Large intestine (tissue), 3 donors: ENCODE measurements at regions not wholly inside any gene's neighbourhood (a gene's known extent, or its start where the extent isn't known, plus 50 kb on each side); places are given as distances from the start of the nearest gene placed in this dataset.

ENCODE experiments used
- DNase-seq, 2 donors: peaks; one replicate each; pipeline versions ENCODE4 v3.0.0 to v3.0.0-alpha.2; 2013
- H3K27ac ChIP-seq: one replicate; pipeline ENCODE4 v1.5.1; 2013; ENCODE audit warnings: low read length
- H3K27me3 ChIP-seq: 2 replicates; pipeline ENCODE4 v1.6.1; 2013; ENCODE audit warnings: low read length; ENCODE audit not compliant: control insufficient read depth, insufficient read depth
- H3K36me3 ChIP-seq: 2 replicates; pipeline ENCODE4 v1.6.1; 2013; ENCODE audit warnings: low read length; ENCODE audit not compliant: control insufficient read depth, insufficient read depth
- H3K4me1 ChIP-seq: one replicate; pipeline ENCODE4 v1.6.1; 2013; ENCODE audit warnings: low read length; ENCODE audit not compliant: control insufficient read depth, insufficient read depth
- H3K4me3 ChIP-seq: one replicate; pipeline ENCODE4 v1.5.1; 2013; ENCODE audit warnings: low read length
- H3K9me3 ChIP-seq: one replicate; pipeline ENCODE4 v1.6.1; 2013; ENCODE audit warnings: mild to moderate bottlenecking, low read depth, low read length, moderate library complexity; ENCODE audit not compliant: control insufficient read depth
- WGBS: methylation state at CpG from one replicate; pipeline ENCODE4 v1.1.5; 2013; ENCODE audit warnings: low lambda C conversion rate; ENCODE audit not compliant: insufficient coverage; 5-methylcytosine and 5-hydroxymethylcytosine counted together

DNA sequence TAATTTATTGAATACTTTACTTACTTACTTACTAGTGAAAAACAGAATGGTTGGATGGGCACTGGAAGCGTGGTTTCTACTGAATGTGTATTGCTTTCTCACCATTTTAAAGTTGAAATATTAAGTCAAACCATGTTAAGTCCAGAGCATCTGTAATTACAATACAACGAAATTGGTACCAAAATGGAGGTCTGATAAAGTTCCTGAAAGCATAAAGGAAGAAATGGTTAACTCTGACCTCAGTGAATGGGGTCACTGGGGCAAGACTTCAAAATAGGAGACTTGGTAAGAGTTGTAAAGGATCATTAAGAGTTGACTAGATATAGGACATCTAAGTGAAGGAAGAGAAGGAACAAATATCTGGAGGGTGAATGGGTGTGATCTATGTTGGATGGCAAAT is 237.1 kb downstream of the MAF start:
- no peak overlapping the region for H3K4me3 ChIP-seq
- DNase-seq, result no peak
- no peak overlapping the region for H3K27ac ChIP-seq
- no peaks in the 10 kb centered on the region for H3K27me3 ChIP-seq
- no peaks in the 10 kb centered on the region for H3K36me3 ChIP-seq
- no peaks in the 10 kb centered on the region for H3K9me3 ChIP-seq
- H3K4me1 ChIP-seq, result no peaks in the 10 kb centered on the region
- WGBS, result 90% methylated on average over 2 of the region's 2 CpGs

GRCh38 chr16:79363035-79363434 is 237.5 kb downstream of the MAF start:
- H3K4me1 ChIP-seq, result no peaks in the 10 kb centered on the region
- no peak overlapping the region for H3K4me3 ChIP-seq
- no peaks in the 10 kb centered on the region for H3K9me3 ChIP-seq
- no peaks in the 10 kb centered on the region for H3K27me3 ChIP-seq
- H3K36me3 ChIP-seq, result no peaks in the 10 kb centered on the region
- no peak for DNase-seq
- H3K27ac ChIP-seq, result no peak overlapping the region
- WGBS, result no CpG with 5 or more reads among the region's 1 CpG

DNA sequence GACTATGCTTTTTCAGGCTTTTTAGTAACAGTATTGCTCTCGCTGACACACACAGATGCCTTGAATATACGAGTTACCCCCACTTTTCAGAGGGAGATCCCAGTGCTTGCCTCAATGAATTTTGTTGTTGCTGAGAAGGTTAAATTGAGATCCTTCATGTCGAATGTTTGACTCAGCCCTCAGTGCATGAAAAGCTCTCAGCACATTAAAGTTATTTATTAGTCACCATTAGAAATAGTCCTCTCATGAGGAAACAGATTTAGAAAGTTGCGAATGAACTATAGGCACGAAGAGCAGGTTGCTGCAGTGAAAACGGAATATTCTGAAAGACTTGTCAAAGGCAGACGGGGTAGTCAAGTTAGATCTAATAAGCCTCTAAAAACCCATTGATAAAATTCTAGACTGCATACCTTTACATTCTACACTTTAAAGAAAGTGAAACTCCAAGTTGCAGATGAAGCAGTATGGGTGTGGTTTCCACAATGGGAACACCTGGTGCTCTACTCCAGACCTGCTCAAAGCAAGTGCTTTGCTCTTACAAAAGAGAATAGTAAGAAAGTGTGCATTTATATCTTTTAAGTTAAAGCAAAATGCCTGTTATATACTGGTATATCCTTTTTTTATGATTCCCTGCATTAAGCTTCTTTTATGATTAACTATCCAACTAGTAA is 238.1 kb downstream of the MAF start:
- DNase-seq, result peak in 1 of 2 donors; percentile 40
- H3K27me3 ChIP-seq, result no peaks in the 10 kb centered on the region
- WGBS, result no CpG with 5 or more reads among the region's 7 CpGs

DNA sequence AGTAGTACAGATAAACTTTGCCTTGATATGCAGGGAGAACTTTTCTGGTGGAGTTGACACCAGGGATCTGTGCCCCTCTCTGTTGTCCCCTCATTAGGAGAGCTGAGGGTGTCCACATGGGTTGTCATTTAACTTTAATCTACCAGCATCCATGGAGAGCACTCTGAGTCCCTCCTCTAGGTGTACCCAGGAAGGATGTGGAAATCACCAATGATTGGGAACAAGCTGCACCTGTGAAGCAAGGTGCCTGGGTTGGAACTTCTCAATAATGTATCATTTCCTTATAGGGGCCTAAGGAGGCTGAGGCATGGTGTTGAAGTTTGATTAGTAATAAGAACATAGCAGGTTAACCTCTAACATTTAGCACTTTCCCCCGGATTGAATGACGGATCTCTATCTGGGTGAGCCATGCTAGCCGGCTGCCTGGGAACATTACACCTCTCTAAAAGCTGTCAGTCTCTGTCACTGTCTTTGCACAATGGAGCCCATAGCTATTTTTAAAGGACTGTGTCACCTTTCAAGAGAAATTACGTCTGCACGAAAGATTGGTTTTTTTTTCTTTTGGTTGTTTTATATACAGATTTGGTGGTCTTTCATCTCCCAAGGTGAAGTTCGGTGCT is 239.3 kb downstream of the MAF start:
- H3K36me3 ChIP-seq, result no peaks in the 10 kb centered on the region
- H3K27ac ChIP-seq, result no peak overlapping the region
- WGBS, result 100% methylated on average over 2 of the region's 6 CpGs
- H3K9me3 ChIP-seq, result no peaks in the 10 kb centered on the region
- H3K4me1 ChIP-seq, result no peaks in the 10 kb centered on the region
- no peak overlapping the region for H3K4me3 ChIP-seq
- no peak for DNase-seq
- H3K27me3 ChIP-seq, result no peaks in the 10 kb centered on the region

More for the DNA sequence above, 238.1 kb downstream of the MAF start:
- H3K4me1 ChIP-seq, result no peaks in the 10 kb centered on the region
- no peak overlapping the region for H3K27ac ChIP-seq
- no peaks in the 10 kb centered on the region for H3K36me3 ChIP-seq
- H3K4me3 ChIP-seq, result no peak overlapping the region
- H3K9me3 ChIP-seq, result no peaks in the 10 kb centered on the region

DNA sequence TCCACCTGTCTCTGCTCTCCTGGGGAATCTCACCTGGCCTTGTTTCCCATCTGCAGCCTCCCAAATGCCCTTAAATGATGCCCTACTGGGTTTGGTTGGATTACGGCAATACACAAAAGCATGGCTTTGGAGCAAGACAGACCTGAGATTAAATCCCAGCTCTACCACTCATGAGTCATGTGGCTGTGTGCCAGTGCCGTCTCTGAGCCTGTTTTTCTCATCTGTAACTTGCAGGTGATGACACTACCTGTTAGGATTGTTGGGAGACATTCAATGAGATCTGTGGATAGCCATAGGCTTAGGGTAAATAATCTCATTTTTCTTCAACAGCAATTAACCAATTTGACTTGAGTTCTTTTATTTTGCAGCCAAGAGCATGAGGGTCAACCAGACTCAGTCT is 240.3 kb downstream of the MAF start:
- Histone ChIP-seq H3K4me1 (no peaks in the 10 kb centered on the region), H3K36me3 (no peaks in the 10 kb centered on the region), H3K27me3 (no peaks in the 10 kb centered on the region), H3K4me3 (no peak overlapping the region), H3K9me3 (no peaks in the 10 kb centered on the region), H3K27ac (no peak overlapping the region)
- DNase-seq, result no peak
- WGBS, result no CpG with 5 or more reads among the region's 2 CpGs

DNA sequence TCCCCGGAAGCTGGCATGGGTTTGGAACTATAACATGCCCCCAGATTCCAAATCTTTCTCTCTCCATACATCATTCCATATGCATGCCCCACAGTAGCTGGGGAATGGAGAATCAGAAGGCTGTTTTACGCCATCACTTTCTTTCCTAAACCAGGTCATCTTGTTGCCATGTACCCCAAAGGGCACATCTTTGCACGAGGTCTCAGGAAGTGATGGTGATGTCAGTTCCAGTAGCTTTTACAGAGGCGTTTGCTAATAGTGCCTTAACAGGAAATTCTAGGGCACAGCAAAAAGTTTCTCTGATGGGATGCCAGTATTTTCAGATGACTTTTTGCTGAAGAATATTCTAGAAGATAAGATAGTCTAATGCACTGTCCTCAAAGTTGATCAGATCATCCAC is 241.5 kb downstream of the MAF start:
- peaks cover 2% of the 10 kb centered on the region for H3K27me3 ChIP-seq
- no CpG with 5 or more reads among the region's 4 CpGs for WGBS

DNA sequence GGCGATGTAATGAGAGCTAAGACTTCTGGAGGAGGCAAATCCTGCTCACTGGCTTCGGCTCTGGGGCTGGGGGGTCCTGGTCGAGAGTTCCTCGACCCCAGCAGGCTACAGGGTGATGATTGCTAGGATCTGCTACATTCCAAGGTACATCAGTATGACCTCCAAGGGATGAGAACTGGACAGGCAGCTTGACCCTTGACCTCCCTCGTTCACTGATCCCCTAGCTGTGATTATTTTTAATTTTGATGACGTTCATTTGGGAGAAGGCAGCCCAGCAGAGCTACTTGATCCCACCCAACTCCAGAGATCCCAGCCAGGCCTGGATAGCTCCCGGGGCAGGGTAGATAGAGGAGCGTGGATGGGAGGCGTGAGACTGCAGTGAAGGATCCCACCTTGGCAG is 242.3 kb downstream of the MAF start:
- 60% methylated on average over 1 of the region's 9 CpGs for WGBS
- no peak overlapping the region for H3K4me3 ChIP-seq
- no peaks in the 10 kb centered on the region for H3K9me3 ChIP-seq
- H3K36me3 ChIP-seq, result no peaks in the 10 kb centered on the region
- peaks cover 2% of the 10 kb centered on the region for H3K27me3 ChIP-seq
- H3K27ac ChIP-seq, result no peak overlapping the region
- no peak for DNase-seq
- no peaks in the 10 kb centered on the region for H3K4me1 ChIP-seq

More for the DNA sequence above, 241.5 kb downstream of the MAF start:
- Histone ChIP-seq H3K36me3 (no peaks in the 10 kb centered on the region), H3K27ac (no peak overlapping the region), H3K4me1 (no peaks in the 10 kb centered on the region), H3K9me3 (no peaks in the 10 kb centered on the region), H3K4me3 (no peak overlapping the region)
- DNase-seq, result no peak

- 94% methylated on average over 4 of the region's 15 CpGs for WGBS
- H3K4me3 ChIP-seq, result no peak overlapping the region
- H3K27me3 ChIP-seq, result peaks cover 2% of the 10 kb centered on the region
- H3K9me3 ChIP-seq, result no peaks in the 10 kb centered on the region
- H3K36me3 ChIP-seq, result no peaks in the 10 kb centered on the region
- no peak for DNase-seq
- no peaks in the 10 kb centered on the region for H3K4me1 ChIP-seq
- no peak overlapping the region for H3K27ac ChIP-seq
Measured at GRCh38 chr16:79355600-79356358, 244.8 kb downstream of the MAF start.

DNA sequence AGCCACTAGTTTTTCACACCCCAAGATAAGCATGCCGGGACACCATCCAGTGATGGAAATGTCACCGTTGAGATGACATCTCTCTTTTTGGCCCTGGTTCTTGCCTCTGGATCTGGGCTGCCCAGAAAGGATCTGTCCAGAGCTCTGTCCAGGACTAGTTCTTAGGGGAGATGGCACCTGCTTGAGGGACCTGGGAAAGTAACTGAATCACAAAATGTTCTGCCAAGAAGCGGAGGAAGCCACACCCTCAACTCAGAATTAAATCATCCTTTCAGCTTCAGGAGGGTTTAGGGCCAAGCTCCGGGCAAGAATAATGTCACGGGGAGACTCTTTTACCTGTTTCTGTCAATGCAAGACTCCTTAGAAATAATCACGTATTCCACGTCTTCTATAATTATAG is 248.6 kb downstream of the MAF start:
- no CpG with 5 or more reads among the region's 7 CpGs for WGBS
- no peak overlapping the region for H3K27ac ChIP-seq
- H3K4me1 ChIP-seq, result no peaks in the 10 kb centered on the region
- no peak overlapping the region for H3K4me3 ChIP-seq
- H3K36me3 ChIP-seq, result no peaks in the 10 kb centered on the region
- H3K27me3 ChIP-seq, result peaks cover 4% of the 10 kb centered on the region
- H3K9me3 ChIP-seq, result no peaks in the 10 kb centered on the region
- no peak for DNase-seq

DNA sequence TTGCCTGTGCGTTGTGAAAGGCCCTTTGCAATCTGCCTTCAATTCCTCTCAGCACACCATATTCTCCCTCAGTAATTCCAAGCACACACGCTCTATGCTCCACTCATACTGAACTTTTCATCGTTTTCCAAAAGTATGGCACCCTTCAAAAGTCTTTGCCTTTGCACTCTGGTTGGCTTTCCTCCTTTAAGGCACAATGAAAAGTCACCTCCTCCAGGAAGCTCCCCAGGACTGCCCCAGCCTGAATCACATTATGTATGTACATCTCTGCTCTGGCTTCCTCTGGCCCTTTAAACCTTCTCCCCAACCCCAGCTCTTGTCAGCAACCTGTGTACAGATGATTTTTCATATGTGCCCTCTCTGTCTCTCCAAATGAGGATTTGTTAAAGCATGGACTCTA is 250.7 kb downstream of the MAF start:
- no peaks in the 10 kb centered on the region for H3K36me3 ChIP-seq
- peaks cover 4% of the 10 kb centered on the region for H3K27me3 ChIP-seq
- H3K4me1 ChIP-seq, result no peaks in the 10 kb centered on the region
- H3K27ac ChIP-seq, result no peak overlapping the region
- no CpG with 5 or more reads among the region's 3 CpGs for WGBS
- H3K4me3 ChIP-seq, result no peak overlapping the region
- no peak for DNase-seq
- H3K9me3 ChIP-seq, result no peaks in the 10 kb centered on the region
